ENCODE measurements at regions not wholly inside any gene's neighbourhood (a gene's known extent, or its start where the extent isn't known, plus 50 kb on each side); places are given as distances from the start of the nearest gene placed in this dataset.

GRCh38 chr12:83656004-83656403, 969.3 kb downstream of the TMTC2 start:
- TF ChIP-seq BHLHE40 (IDR thresholded peaks at IDR 0.05; ENCODE audit: low read depth, low read length) (no peak), CTCF (conservative IDR thresholded peaks at IDR 0.05; ENCODE audit: low read depth, low read length) (no peak), RCOR1 (IDR thresholded peaks at IDR 0.05; ENCODE audit: insufficient replicate concordance, low read length) (no peak), MXI1 (IDR thresholded peaks at IDR 0.05; ENCODE audit: borderline replicate concordance, low read depth, low read length) (no peak), POLR2A (IDR thresholded peaks at IDR 0.05; ENCODE audit: low read depth, low read length) (no peak)

All from IMR-90 (cell line).